Hindlimb muscle (tissue), 1 donor: ENCODE measurements at regions not wholly inside any gene's neighbourhood (a gene's known extent, or its start where the extent isn't known, plus 50 kb on each side); places are given as distances from the start of the nearest gene placed in this dataset.

Experiments
- DNase-seq: peaks from one replicate; pipeline ENCODE4 v3.0.0-alpha.2; 2013

DNA sequence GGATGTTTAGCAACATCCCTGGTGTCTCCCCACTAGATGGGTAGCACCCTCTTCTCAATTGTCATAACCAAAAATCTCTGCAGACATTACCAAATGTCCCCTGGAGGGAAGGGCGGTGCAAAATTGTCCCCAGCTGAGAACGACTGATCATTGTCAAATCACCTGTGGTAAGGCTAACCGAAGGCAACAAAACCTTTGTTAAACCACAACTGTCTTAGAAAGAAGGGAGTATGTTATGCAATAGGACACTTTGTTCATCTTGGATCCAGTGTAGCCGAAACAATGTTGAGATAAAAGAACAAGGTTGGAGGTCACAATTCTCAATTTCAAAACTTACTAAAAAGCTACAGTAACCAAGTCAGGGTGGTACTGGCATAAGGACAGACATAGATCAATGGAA lies 50.3 kb upstream of the ST3GAL5 start:
- DNase-seq: no peak
